WTC11 (cell line): ENCODE measurements at regions not wholly inside any gene's neighbourhood (a gene's known extent, or its start where the extent isn't known, plus 50 kb on each side); places are given as distances from the start of the nearest gene placed in this dataset.
A peak's percentile ranks its signal among the peaks of the same experiment; 100 is the strongest.

Experiments
- ATAC-seq: fragments of 200-7000 bp; cut with Tn5 transposase; 2 replicates; pipeline ENCODE4 v1.10.0; 2021; ENCODE audit warnings: mild to moderate bottlenecking, moderate library complexity
- CTCF ChIA-PET: fragments of 300-600 bp; sonication (Branson Sonifier 250); formaldehyde crosslinking; loops from one replicate; lab custom pipeline; 2021; ENCODE audit warnings: antibody characterized with exemption; lab: Charles Lee
- POLR2A ChIA-PET: fragments of 350-600 bp; sonication (Branson Sonifier 250); formaldehyde crosslinking; loops from one replicate; lab custom pipeline; 2021; ENCODE audit warnings: antibody characterized with exemption; lab: Charles Lee
- DNase-seq: peaks from one replicate; pipeline ENCODE4 v3.0.0; 2021; ENCODE audit warnings: low spot score
- H3K27ac Mint-ChIP-seq: 2 replicates; pipeline ENCODE4 v1.8.0; 2021; ENCODE audit warnings: mixed read lengths
- H3K27me3 Mint-ChIP-seq: 2 replicates; pipeline ENCODE4 v1.8.0; 2021; ENCODE audit warnings: low read depth, mild to moderate bottlenecking, moderate library complexity, mixed read lengths
- H3K36me3 Mint-ChIP-seq: 2 replicates; pipeline ENCODE4 v1.8.0; 2021; ENCODE audit warnings: mixed read lengths
- H3K4me1 Mint-ChIP-seq: 2 replicates; pipeline ENCODE4 v1.8.0; 2022; ENCODE audit warnings: mixed read lengths
- H3K4me3 Mint-ChIP-seq: 2 replicates; pipeline ENCODE4 v1.8.0; 2021; ENCODE audit warnings: mild to moderate bottlenecking, moderate library complexity, mixed read lengths
- H3K9me3 Mint-ChIP-seq: 2 replicates; pipeline ENCODE4 v1.8.0; 2021; ENCODE audit warnings: mixed read lengths
- CREB1 ChIP-seq: sonication (generic); formaldehyde crosslinking; IDR thresholded peaks from 2 replicates; pipeline ENCODE4 v1.8.0; 2023; ENCODE audit warnings: mild to moderate bottlenecking, missing genetic modification reagents
- CREM ChIP-seq: sonication (generic); formaldehyde crosslinking; IDR thresholded peaks from 2 replicates; pipeline ENCODE4 v1.8.1; 2022; ENCODE audit warnings: mild to moderate bottlenecking, missing genetic modification reagents, moderate library complexity
- E2F5 ChIP-seq: sonication (generic); formaldehyde crosslinking; IDR thresholded peaks from 2 replicates; pipeline ENCODE4 v1.8.1; 2022; ENCODE audit warnings: mild to moderate bottlenecking, moderate library complexity, missing genetic modification reagents
- GTF2I ChIP-seq: fragments of 250-450 bp; sonication (Bioruptor Pico); conservative IDR thresholded peaks from 2 replicates; pipeline ENCODE4 v1.4.0; 2021; ENCODE audit warnings: mild to moderate bottlenecking
- MAX ChIP-seq: sonication (generic); formaldehyde crosslinking; IDR thresholded peaks from 2 replicates; pipeline ENCODE4 v1.8.0; 2022; ENCODE audit warnings: mild to moderate bottlenecking, missing genetic modification reagents
- MLX ChIP-seq: sonication (generic); formaldehyde crosslinking; IDR thresholded peaks from 2 replicates; pipeline ENCODE4 v1.8.1; 2023; ENCODE audit warnings: mild to moderate bottlenecking, missing genetic modification reagents, moderate library complexity
- NR2C2 ChIP-seq: sonication (generic); formaldehyde crosslinking; IDR thresholded peaks from 2 replicates; pipeline ENCODE4 v1.8.0; 2022; ENCODE audit warnings: mild to moderate bottlenecking, missing genetic modification reagents
- PRRX2 ChIP-seq: fragments of 250-450 bp; sonication (Bioruptor Pico); IDR thresholded peaks from 2 replicates; pipeline ENCODE4 v1.8.0; 2021; ENCODE audit warnings: mild to moderate bottlenecking
- TP53 ChIP-seq: sonication (generic); formaldehyde crosslinking; IDR thresholded peaks from 2 replicates; pipeline ENCODE4 v1.8.1; 2023; ENCODE audit warnings: mild to moderate bottlenecking, missing genetic modification reagents
- USF1 ChIP-seq: sonication (generic); formaldehyde crosslinking; IDR thresholded peaks from 2 replicates; pipeline ENCODE4 v1.8.0; 2022; ENCODE audit warnings: mild to moderate bottlenecking, missing genetic modification reagents
- ZBTB43 ChIP-seq: sonication (generic); formaldehyde crosslinking; IDR thresholded peaks from 2 replicates; pipeline ENCODE4 v1.8.1; 2023; ENCODE audit warnings: mild to moderate bottlenecking, missing genetic modification reagents
- ZNF219 ChIP-seq: sonication (generic); formaldehyde crosslinking; IDR thresholded peaks from 2 replicates; pipeline ENCODE4 v1.8.0; 2023; ENCODE audit warnings: missing genetic modification reagents, mild to moderate bottlenecking, borderline replicate concordance
- ZNF232 ChIP-seq: sonication (generic); formaldehyde crosslinking; IDR thresholded peaks from 2 replicates; pipeline ENCODE4 v1.8.0; 2022; ENCODE audit warnings: mild to moderate bottlenecking, missing genetic modification reagents
- ZNF317 ChIP-seq: sonication (generic); formaldehyde crosslinking; IDR thresholded peaks from 2 replicates; pipeline ENCODE4 v1.8.1; 2023; ENCODE audit warnings: low read depth, mild to moderate bottlenecking, moderate library complexity, missing genetic modification reagents, borderline replicate concordance
- ZNF396 ChIP-seq: fragments of 250-450 bp; sonication (Bioruptor Pico); IDR thresholded peaks from 2 replicates; pipeline ENCODE4 v1.8.0; 2021; ENCODE audit warnings: mild to moderate bottlenecking, moderate library complexity, borderline replicate concordance
- ZNF416 ChIP-seq: fragments of 250-450 bp; sonication (Bioruptor Pico); IDR thresholded peaks from 2 replicates; pipeline ENCODE4 v1.9.0; 2021; ENCODE audit warnings: mild to moderate bottlenecking, inconsistent platforms
- ZNF532 ChIP-seq: fragments of 250-450 bp; sonication (Bioruptor Pico); IDR thresholded peaks from 2 replicates; pipeline ENCODE4 v1.9.0; 2021; ENCODE audit warnings: mild to moderate bottlenecking, borderline replicate concordance

- TF ChIP-seq ZNF416 (CRISPR knock-in tag) (no peak), E2F5 (no peak), MAX (CRISPR knock-in tag) (no peak), CREM (no peak), ZNF317 (CRISPR knock-in tag) (no peak), USF1 (CRISPR knock-in tag) (no peak)
Measured at GRCh38 chr19:31817971-31818797, 468.9 kb upstream of the TSHZ3 start (continued).

- Mint-ChIP-seq H3K36me3 (no peaks in the 10 kb centered on the region), H3K9me3 (peaks cover 7% of the 10 kb centered on the region), H3K4me3 (no peak overlapping the region), H3K4me1 (peaks cover 20% of the 10 kb centered on the region), H3K27ac (peak overlapping the region; percentile 68), H3K27me3 (no peaks in the 10 kb centered on the region; the same call in 1 of the 2 replicates)
- ChIA-PET CTCF (interaction anchor here (1.0 kb wide), 1 partner anchor 405 kb away, joined by 4 read pairs; no protein-coding TSS in a partner anchor), POLR2A (no interaction called here)
- DNase-seq (no peak), ATAC-seq (no peak; the same call in 1 of the 2 replicates)
- TF ChIP-seq ZNF396 (no peak), ZBTB43 (CRISPR knock-in tag) (peak; percentile 88; the same call in 1 of the 2 replicates)
Measured at GRCh38 chr19:31818798-31819105, 469.5 kb upstream of the TSHZ3 start.

- ATAC-seq, result no peak
- CTCF ChIA-PET, result no interaction called here
Measured at GRCh38 chr19:31819837-31820236, 470.6 kb upstream of the TSHZ3 start.

More at GRCh38 chr19:31819837-31820236, 470.6 kb upstream of the TSHZ3 start:
- DNase-seq, result no peak
- Mint-ChIP-seq H3K27ac (no peak overlapping the region), H3K4me3 (no peak overlapping the region), H3K9me3 (peaks cover 7% of the 10 kb centered on the region), H3K36me3 (no peaks in the 10 kb centered on the region), H3K27me3 (no peaks in the 10 kb centered on the region; the same call in 1 of the 2 replicates), H3K4me1 (peaks cover 20% of the 10 kb centered on the region)
- POLR2A ChIA-PET, result no interaction called here
- TF ChIP-seq ZNF396 (no peak), GTF2I (CRISPR knock-in tag) (no peak), MLX (CRISPR knock-in tag) (no peak), ZNF232 (no peak), USF1 (CRISPR knock-in tag) (no peak), ZNF532 (no peak), TP53 (CRISPR knock-in tag) (no peak), NR2C2 (CRISPR knock-in tag) (no peak), ZNF219 (CRISPR knock-in tag) (no peak), CREB1 (CRISPR knock-in tag) (no peak), PRRX2 (no peak)
